MCF 10A (cell line): ENCODE measurements at regions not wholly inside any gene's neighbourhood (a gene's known extent, or its start where the extent isn't known, plus 50 kb on each side); places are given as distances from the start of the nearest gene placed in this dataset.

ENCODE experiments used
- BruUV-seq: library from RNA; stranded (reverse); fragments of 400-500 nt; replicated peaks from 2 replicates; lab custom pipeline; 2021; lab: Mats Ljungman, UMichigan
- CTCF ChIA-PET: fragments of 300-600 bp; sonication (Branson Sonifier 250); formaldehyde crosslinking; extraction: SDS; loops from one replicate; lab custom pipeline; 2021; ENCODE audit warnings: antibody characterized with exemption, inconsistent platforms; lab: Yijun Ruan, JAX
- POLR2A ChIA-PET: fragments of 300-600, 350-650 bp; sonication (Branson Sonifier 250); formaldehyde crosslinking; extraction: SDS; loops from one replicate; lab custom pipeline; 2020; ENCODE audit warnings: antibody characterized with exemption, inconsistent platforms; lab: Yijun Ruan, JAX
- DNase-seq: peaks from one replicate; pipeline ENCODE4 v3.0.0-alpha.2; 2018; ENCODE audit not compliant: unreplicated experiment
- H3K27ac Mint-ChIP-seq: one replicate; pipeline ENCODE4 v1.8.0; 2022; ENCODE audit warnings: mild to moderate bottlenecking, low read depth, mixed read lengths; ENCODE audit not compliant: unreplicated experiment
- H3K27me3 Mint-ChIP-seq: one replicate; pipeline ENCODE4 v1.8.0; 2022; ENCODE audit warnings: mixed read lengths; ENCODE audit not compliant: insufficient read depth, unreplicated experiment
- H3K36me3 Mint-ChIP-seq: one replicate; pipeline ENCODE4 v1.8.0; 2022; ENCODE audit warnings: mild to moderate bottlenecking, moderate library complexity, mixed read lengths; ENCODE audit not compliant: insufficient read depth, unreplicated experiment
- H3K4me1 Mint-ChIP-seq: one replicate; pipeline ENCODE4 v1.8.0; 2022; ENCODE audit warnings: mixed read lengths; ENCODE audit not compliant: insufficient read depth, unreplicated experiment
- H3K4me3 Mint-ChIP-seq: one replicate; pipeline ENCODE4 v1.8.0; 2022; ENCODE audit warnings: mild to moderate bottlenecking, moderate library complexity, mixed read lengths; ENCODE audit not compliant: unreplicated experiment
- H3K9me3 Mint-ChIP-seq: one replicate; pipeline ENCODE4 v1.8.0; 2022; ENCODE audit warnings: mixed read lengths; ENCODE audit not compliant: unreplicated experiment
- intact Hi-C: fragments of 100-400 bp; cut with micrococcal nuclease; formaldehyde crosslinking; loops from 2 replicates; pipeline ENCODE4 v1.14.1; 2022
- TF ChIP-seq, protein P1 (sequence below): fragments of 200-600 bp; IDR thresholded peaks from one replicate; pipeline ENCODE4 v1.8.0; 2022; ENCODE audit warnings: antibody characterized with exemption, mild to moderate bottlenecking; ENCODE audit not compliant: unreplicated experiment

DNA sequence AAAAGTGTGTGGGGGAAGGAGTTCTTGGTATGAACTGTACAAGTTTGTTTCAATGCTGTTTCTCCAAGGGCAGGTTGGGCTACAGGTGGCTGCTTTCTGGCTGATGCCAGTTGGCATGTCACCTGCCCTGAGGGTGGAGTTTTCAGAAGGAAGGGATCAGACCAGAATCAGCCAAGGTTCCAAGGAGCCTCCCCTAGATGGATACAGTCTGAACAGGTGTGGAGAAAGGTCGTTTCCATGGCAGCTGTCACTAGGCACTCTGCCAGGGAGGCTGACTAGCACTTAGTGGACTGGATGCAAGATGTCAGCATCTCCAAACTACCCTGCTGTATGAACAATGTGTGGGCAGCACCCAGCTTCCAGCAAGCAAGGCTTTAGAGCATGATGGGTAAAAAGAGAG is 444.4 kb upstream of the HNRNPA3 start:
- Mint-ChIP-seq H3K4me3 (no peak overlapping the region), H3K27me3 (peaks cover 42% of the 10 kb centered on the region), H3K27ac (no peak overlapping the region), H3K9me3 (peaks cover 8% of the 10 kb centered on the region), H3K36me3 (no peaks in the 10 kb centered on the region), H3K4me1 (no peaks in the 10 kb centered on the region)
- ChIA-PET POLR2A (interaction anchor here (1.4 kb wide), 1 partner anchor 14 kb away, joined by 3 read pairs; no protein-coding TSS in a partner anchor), CTCF (interaction anchor here (0.6 to 0.8 kb wide), 2 partner anchors 23 to 634 kb away, joined by 3 read pairs; no protein-coding TSS in a partner anchor)
- peak; percentile 43 for DNase-seq
- intact Hi-C loops, result no loop called here
- TF ChIP-seq, protein P1, sequence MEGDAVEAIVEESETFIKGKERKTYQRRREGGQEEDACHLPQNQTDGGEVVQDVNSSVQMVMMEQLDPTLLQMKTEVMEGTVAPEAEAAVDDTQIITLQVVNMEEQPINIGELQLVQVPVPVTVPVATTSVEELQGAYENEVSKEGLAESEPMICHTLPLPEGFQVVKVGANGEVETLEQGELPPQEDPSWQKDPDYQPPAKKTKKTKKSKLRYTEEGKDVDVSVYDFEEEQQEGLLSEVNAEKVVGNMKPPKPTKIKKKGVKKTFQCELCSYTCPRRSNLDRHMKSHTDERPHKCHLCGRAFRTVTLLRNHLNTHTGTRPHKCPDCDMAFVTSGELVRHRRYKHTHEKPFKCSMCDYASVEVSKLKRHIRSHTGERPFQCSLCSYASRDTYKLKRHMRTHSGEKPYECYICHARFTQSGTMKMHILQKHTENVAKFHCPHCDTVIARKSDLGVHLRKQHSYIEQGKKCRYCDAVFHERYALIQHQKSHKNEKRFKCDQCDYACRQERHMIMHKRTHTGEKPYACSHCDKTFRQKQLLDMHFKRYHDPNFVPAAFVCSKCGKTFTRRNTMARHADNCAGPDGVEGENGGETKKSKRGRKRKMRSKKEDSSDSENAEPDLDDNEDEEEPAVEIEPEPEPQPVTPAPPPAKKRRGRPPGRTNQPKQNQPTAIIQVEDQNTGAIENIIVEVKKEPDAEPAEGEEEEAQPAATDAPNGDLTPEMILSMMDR, result no peak
- BruUV-seq, result no TSS peak

- Mint-ChIP-seq H3K27ac (no peak overlapping the region), H3K9me3 (peaks cover 8% of the 10 kb centered on the region), H3K27me3 (peaks cover 34% of the 10 kb centered on the region), H3K4me1 (no peaks in the 10 kb centered on the region), H3K36me3 (no peaks in the 10 kb centered on the region), H3K4me3 (no peak overlapping the region)
- ChIA-PET POLR2A (interaction anchor here (1.4 kb wide), 1 partner anchor 15 kb away, joined by 3 read pairs; no protein-coding TSS in a partner anchor), CTCF (no interaction called here)
- intact Hi-C loops, result no loop called here
- no TSS peak for BruUV-seq
- no peak for DNase-seq
- TF ChIP-seq, protein P1, result no peak
These were observed 443.6 kb upstream of the HNRNPA3 start for GRCh38 chr2:176769021-176769420.

DNA sequence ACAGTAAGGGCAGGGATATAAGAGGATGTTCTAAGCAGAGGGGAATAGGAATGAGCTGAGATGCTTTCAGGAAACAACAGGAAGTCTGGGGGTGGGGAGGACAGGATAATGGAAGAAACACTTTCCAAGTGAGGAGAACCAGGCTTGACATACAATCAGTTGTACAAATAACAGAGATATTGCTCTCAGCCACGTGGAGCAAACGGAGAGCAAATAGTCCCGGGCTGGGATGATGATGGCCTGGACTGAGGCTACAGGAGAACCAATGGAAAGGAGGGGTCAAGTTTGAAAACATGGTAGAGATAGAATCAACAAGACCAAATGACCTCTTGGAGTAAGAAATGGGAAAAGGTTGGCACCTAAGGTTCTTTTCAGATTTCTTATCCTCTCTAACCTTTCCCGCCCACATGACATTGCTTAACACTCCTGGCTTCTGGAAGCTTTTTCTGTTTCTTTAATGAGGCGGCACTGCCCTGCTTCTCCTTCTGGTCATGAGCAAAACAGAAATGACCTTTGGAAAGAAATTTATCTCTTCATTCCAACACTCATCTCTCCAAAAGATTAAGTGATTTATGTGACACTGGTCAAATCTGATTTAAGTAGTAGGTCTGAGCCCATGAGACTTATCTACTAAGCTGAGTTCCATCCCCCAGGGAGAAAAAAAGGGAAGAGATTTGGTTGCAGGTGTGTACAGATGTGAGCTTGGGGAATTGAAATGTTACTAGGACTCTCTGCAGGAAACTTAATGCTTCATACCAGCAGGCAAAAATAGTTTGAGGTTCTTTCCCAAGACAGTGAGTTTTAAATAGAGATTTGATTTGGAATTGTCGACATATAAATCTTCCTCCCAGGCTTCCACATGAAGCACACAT is 442.9 kb upstream of the HNRNPA3 start:
- BruUV-seq, result no TSS peak
- H3K4me3 Mint-ChIP-seq, result no peak overlapping the region
- ChIA-PET POLR2A (no interaction called here), CTCF (interaction anchor here (1.2 kb wide), 1 partner anchor 48 kb away, joined by 5 read pairs; no protein-coding TSS in a partner anchor)
- TF ChIP-seq, protein P1, result no peak
- H3K36me3 Mint-ChIP-seq, result no peaks in the 10 kb centered on the region
- DNase-seq, result no peak
- H3K4me1 Mint-ChIP-seq, result no peaks in the 10 kb centered on the region
- H3K9me3 Mint-ChIP-seq, result peaks cover 8% of the 10 kb centered on the region
- H3K27me3 Mint-ChIP-seq, result peaks cover 33% of the 10 kb centered on the region
- intact Hi-C loops, result no loop called here
- H3K27ac Mint-ChIP-seq, result no peak overlapping the region

- Mint-ChIP-seq H3K36me3 (no peaks in the 10 kb centered on the region), H3K4me1 (no peaks in the 10 kb centered on the region), H3K9me3 (peaks cover 8% of the 10 kb centered on the region), H3K27ac (no peak overlapping the region), H3K4me3 (no peak overlapping the region), H3K27me3 (peaks cover 18% of the 10 kb centered on the region)
- ChIA-PET CTCF (interaction anchor here (1.8 kb wide), 1 partner anchor 119 kb away, joined by 7 read pairs; no protein-coding TSS in a partner anchor), POLR2A (no interaction called here)
- TF ChIP-seq, protein P1, result no peak
- no peak for DNase-seq
- no TSS peak for BruUV-seq
- intact Hi-C loops, result no loop called here
These were observed 439.8 kb upstream of the HNRNPA3 start for GRCh38 chr2:176772816-176773215.
